Tibial nerve (tissue), 4 donors: ENCODE measurements at regions not wholly inside any gene's neighbourhood (a gene's known extent, or its start where the extent isn't known, plus 50 kb on each side); places are given as distances from the start of the nearest gene placed in this dataset.

Experiments used
- DNase-seq, 2 donors: peaks; one replicate each; pipeline ENCODE4 v3.0.0-alpha.2; 2019; ENCODE audit warnings: low spot score in 2 of 2
- H3K27ac ChIP-seq, 4 donors: fragments of 200-600 bp; sonication (generic) in 3 of 4; one replicate each; pipeline ENCODE4 v1.5.1; 2017 to 2019; ENCODE audit warnings: mild to moderate bottlenecking in 1 of 4
- H3K27me3 ChIP-seq, 2 donors: fragments of 200-600 bp; sonication (generic) in 1 of 2; one replicate each; pipeline versions ENCODE4 v1.5.1 to v1.6.0; 2017 to 2019
- H3K36me3 ChIP-seq, 3 donors: fragments of 200-600 bp; sonication (generic); one replicate each; pipeline ENCODE4 v1.5.1; 2018 to 2019
- H3K4me1 ChIP-seq, 4 donors: fragments of 200-600 bp; sonication (generic) in 3 of 4; one replicate each; pipeline ENCODE4 v1.5.1; 2017 to 2019
- H3K4me3 ChIP-seq, 4 donors: fragments of 200-600 bp; sonication (generic) in 3 of 4; one replicate each; pipeline ENCODE4 v1.5.1; 2017 to 2019; ENCODE audit warnings: mild to moderate bottlenecking in 1 of 4, moderate library complexity in 1 of 4
- H3K9me3 ChIP-seq, 4 donors: fragments of 200-600 bp; sonication (generic) in 3 of 4; one replicate each; pipeline ENCODE4 v1.5.1; 2017 to 2019
- EP300 ChIP-seq, 2 donors: sonication (generic); formaldehyde crosslinking; IDR thresholded peaks; one replicate each; pipeline ENCODE4 v1.6.1; 2017; ENCODE audit warnings: antibody characterized with exemption in 2 of 2, mild to moderate bottlenecking in 1 of 2
- POLR2A ChIP-seq, 2 donors: fragments of 450-650 bp; IDR thresholded peaks; one replicate each; pipeline ENCODE4 v1.6.1; 2017; ENCODE audit warnings: antibody characterized with exemption in 2 of 2, mild to moderate bottlenecking in 2 of 2, moderate library complexity in 2 of 2
- WGBS, 2 donors: methylation state at CpG; one replicate each; pipeline ENCODE4 v1.1.5; 2018; 5-methylcytosine and 5-hydroxymethylcytosine counted together
- TF ChIP-seq, protein P1 (sequence below), 5 experiments: fragments of 200-600 bp in 3 of 5; fragments of 450-650 bp in 2 of 5; sonication (generic) in 3 of 5; IDR thresholded peaks; one replicate each; pipeline ENCODE4 v1.5.1; 2016 to 2019; ENCODE audit warnings: antibody characterized with exemption in 5 of 5, mild to moderate bottlenecking in 3 of 5, moderate library complexity in 2 of 5

- Histone ChIP-seq H3K27ac (no peak overlapping the region), H3K27me3 (no peaks in the 10 kb centered on the region), H3K36me3 (no peaks in the 10 kb centered on the region), H3K4me3 (no peak overlapping the region), H3K4me1 (peaks cover 0 to 10% (median 0%) of the 10 kb centered on the region in 4 donors), H3K9me3 (no peaks in the 10 kb centered on the region)
- DNase-seq, result peak in 1 of 2 donors; percentile 14
- 60 to 61% methylated on average over 14 of the region's 14 CpGs for WGBS, 2 donors
- TF ChIP-seq, protein P1, sequence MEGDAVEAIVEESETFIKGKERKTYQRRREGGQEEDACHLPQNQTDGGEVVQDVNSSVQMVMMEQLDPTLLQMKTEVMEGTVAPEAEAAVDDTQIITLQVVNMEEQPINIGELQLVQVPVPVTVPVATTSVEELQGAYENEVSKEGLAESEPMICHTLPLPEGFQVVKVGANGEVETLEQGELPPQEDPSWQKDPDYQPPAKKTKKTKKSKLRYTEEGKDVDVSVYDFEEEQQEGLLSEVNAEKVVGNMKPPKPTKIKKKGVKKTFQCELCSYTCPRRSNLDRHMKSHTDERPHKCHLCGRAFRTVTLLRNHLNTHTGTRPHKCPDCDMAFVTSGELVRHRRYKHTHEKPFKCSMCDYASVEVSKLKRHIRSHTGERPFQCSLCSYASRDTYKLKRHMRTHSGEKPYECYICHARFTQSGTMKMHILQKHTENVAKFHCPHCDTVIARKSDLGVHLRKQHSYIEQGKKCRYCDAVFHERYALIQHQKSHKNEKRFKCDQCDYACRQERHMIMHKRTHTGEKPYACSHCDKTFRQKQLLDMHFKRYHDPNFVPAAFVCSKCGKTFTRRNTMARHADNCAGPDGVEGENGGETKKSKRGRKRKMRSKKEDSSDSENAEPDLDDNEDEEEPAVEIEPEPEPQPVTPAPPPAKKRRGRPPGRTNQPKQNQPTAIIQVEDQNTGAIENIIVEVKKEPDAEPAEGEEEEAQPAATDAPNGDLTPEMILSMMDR (IDR thresholded peaks at IDR 0.05), result no peak
- TF ChIP-seq POLR2A (IDR thresholded peaks at IDR 0.05) (no peak), EP300 (IDR thresholded peaks at IDR 0.05) (no peak)
Observed at GRCh38 chr15:26051761-26052675, 188.9 kb upstream of the ATP10A start.

GRCh38 chr15:26050984-26051383 lies 187.9 kb upstream of the ATP10A start:
- WGBS, 2 donors, result 44 to 55% methylated on average over 4 of the region's 4 CpGs
- Histone ChIP-seq H3K4me3 (no peak overlapping the region), H3K27me3 (no peaks in the 10 kb centered on the region), H3K4me1 (peaks cover 0 to 10% (median 0%) of the 10 kb centered on the region in 4 donors), H3K36me3 (no peaks in the 10 kb centered on the region), H3K9me3 (no peaks in the 10 kb centered on the region), H3K27ac (no peak overlapping the region)
- DNase-seq, result no peak
- TF ChIP-seq POLR2A (IDR thresholded peaks at IDR 0.05) (no peak), EP300 (IDR thresholded peaks at IDR 0.05) (no peak)
- TF ChIP-seq, protein P1 (IDR thresholded peaks at IDR 0.05), result no peak

DNA sequence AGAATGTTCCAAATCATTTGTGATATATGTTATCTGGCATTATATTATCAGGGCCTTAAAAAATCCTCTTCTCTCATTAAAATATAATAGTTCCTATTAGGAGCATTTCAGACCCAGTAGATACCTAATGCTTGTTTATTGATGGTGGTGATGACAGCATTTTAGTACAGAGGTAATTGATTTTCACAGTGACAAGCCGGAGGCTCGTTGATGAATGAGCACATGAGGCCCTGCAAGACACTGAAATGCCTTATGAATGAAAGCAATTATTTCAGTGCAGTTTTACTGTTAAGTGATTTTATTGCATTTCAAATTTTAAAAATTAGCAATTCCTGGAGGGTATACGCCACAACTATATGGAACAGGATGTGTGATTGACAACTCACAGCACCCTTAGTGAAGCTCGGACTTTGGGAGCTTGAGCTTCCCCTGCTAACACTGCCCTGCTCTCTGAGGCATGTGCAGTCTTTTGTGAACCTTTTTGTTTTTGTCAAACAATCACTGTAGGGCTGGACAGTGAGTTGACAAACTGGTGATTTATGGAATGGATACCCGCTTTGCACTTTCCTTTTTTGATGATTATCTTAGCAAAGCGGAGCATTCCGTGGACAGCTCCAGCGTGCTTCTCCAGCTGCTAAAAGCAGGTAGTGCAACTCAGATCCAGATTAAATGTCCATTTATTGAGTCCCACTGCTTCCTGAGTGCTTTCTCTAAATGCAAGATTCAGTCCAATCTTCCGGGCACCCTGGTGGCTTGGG lies 187.0 kb upstream of the ATP10A start:
- H3K36me3 ChIP-seq, result no peaks in the 10 kb centered on the region
- no peak for DNase-seq
- no peaks in the 10 kb centered on the region for H3K27me3 ChIP-seq
- TF ChIP-seq POLR2A (IDR thresholded peaks at IDR 0.05) (no peak), EP300 (IDR thresholded peaks at IDR 0.05) (no peak)
- TF ChIP-seq, protein P1 (IDR thresholded peaks at IDR 0.05), result no peak
- peaks cover 0 to 10% (median 0%) of the 10 kb centered on the region in 4 donors for H3K4me1 ChIP-seq
- H3K4me3 ChIP-seq, result no peak overlapping the region
- H3K9me3 ChIP-seq, result no peaks in the 10 kb centered on the region
- 43 to 47% methylated on average over 9 of the region's 9 CpGs for WGBS, 2 donors
- H3K27ac ChIP-seq, result no peak overlapping the region

- Histone ChIP-seq H3K27ac (no peak overlapping the region), H3K9me3 (no peaks in the 10 kb centered on the region), H3K36me3 (no peaks in the 10 kb centered on the region), H3K4me3 (no peak overlapping the region), H3K4me1 (peaks cover 0 to 10% (median 0%) of the 10 kb centered on the region in 4 donors), H3K27me3 (no peaks in the 10 kb centered on the region)
- TF ChIP-seq POLR2A (IDR thresholded peaks at IDR 0.05), result no peak
- TF ChIP-seq EP300 (IDR thresholded peaks at IDR 0.05), result no peak
- TF ChIP-seq, protein P1 (IDR thresholded peaks at IDR 0.05), result no peak
- 90 to 93% methylated on average over 7 of the region's 7 CpGs for WGBS, 2 donors
- no peak for DNase-seq
Observed at GRCh38 chr15:26048669-26049068, 185.5 kb upstream of the ATP10A start.

DNA sequence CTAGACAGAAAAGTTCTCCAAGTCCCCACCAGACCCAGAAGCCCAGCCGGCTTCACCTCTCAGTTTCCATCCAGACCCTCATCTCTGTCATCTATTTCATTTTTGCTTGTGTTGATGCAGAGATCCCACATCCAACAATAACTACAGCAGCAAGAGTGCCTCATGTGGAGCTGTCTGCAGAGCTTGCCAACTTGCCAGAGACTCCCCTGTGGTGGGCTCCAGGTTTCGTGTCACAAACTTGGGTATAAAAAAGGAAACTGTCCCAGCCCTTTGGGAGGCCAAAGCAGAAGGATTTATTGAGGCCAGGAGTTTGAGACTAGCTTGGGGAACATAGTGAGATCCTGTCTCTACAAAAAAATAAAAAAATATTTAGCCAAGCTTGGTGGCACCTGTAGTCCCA lies 182.4 kb upstream of the ATP10A start:
- Histone ChIP-seq H3K36me3 (no peaks in the 10 kb centered on the region), H3K9me3 (peaks cover 0 to 6% (median 0%) of the 10 kb centered on the region in 4 donors), H3K27me3 (no peaks in the 10 kb centered on the region), H3K4me3 (no peak overlapping the region), H3K27ac (no peak overlapping the region), H3K4me1 (no peaks in the 10 kb centered on the region)
- 89 to 91% methylated on average over 2 of the region's 2 CpGs for WGBS, 2 donors
- TF ChIP-seq POLR2A (IDR thresholded peaks at IDR 0.05), result no peak
- no peak for DNase-seq
